ENCODE measurements at regions not wholly inside any gene's neighbourhood (a gene's known extent, or its start where the extent isn't known, plus 50 kb on each side); places are given as distances from the start of the nearest gene placed in this dataset.

- H3K27me3 ChIP-seq, result no peaks in the 10 kb centered on the region
- no peaks in the 10 kb centered on the region for H3K36me3 ChIP-seq
- H3K9me3 ChIP-seq (ENCODE audit: low read depth), result no peaks in the 10 kb centered on the region
- no peaks in the 10 kb centered on the region for H3K4me1 ChIP-seq (ENCODE audit: low read depth)
- no peak for DNase-seq (ENCODE audit: low read depth in 1 of 2, low spot score in 1 of 2)
- TF ChIP-seq, protein P1, sequence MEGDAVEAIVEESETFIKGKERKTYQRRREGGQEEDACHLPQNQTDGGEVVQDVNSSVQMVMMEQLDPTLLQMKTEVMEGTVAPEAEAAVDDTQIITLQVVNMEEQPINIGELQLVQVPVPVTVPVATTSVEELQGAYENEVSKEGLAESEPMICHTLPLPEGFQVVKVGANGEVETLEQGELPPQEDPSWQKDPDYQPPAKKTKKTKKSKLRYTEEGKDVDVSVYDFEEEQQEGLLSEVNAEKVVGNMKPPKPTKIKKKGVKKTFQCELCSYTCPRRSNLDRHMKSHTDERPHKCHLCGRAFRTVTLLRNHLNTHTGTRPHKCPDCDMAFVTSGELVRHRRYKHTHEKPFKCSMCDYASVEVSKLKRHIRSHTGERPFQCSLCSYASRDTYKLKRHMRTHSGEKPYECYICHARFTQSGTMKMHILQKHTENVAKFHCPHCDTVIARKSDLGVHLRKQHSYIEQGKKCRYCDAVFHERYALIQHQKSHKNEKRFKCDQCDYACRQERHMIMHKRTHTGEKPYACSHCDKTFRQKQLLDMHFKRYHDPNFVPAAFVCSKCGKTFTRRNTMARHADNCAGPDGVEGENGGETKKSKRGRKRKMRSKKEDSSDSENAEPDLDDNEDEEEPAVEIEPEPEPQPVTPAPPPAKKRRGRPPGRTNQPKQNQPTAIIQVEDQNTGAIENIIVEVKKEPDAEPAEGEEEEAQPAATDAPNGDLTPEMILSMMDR (IDR thresholded peaks at IDR 0.05; ENCODE audit: low read depth, low read length), result no peak
- H3K27ac ChIP-seq, result no peak overlapping the region
- H3K4me3 ChIP-seq, result no peak overlapping the region
Measured at GRCh38 chr21:32975811-32976431, 49.8 kb upstream of the OLIG2 start.
